HCT116 (cell line): ENCODE measurements at regions not wholly inside any gene's neighbourhood (a gene's known extent, or its start where the extent isn't known, plus 50 kb on each side); places are given as distances from the start of the nearest gene placed in this dataset.

Source experiments
- CEBPB ChIP-seq: IDR thresholded peaks from 2 replicates; pipeline ENCODE4 v1.6.1; 2012; ENCODE audit warnings: low read depth
- EZH2 ChIP-seq: fragments of 200-600 bp; sonication (generic); IDR thresholded peaks from 2 replicates; pipeline ENCODE4 v1.6.1; 2017; ENCODE audit warnings: antibody characterized with exemption, mixed run types
- EZH2phosphoT487 ChIP-seq: fragments of 200-600 bp; IDR thresholded peaks from 2 replicates; pipeline ENCODE4 v1.6.1; 2018; ENCODE audit warnings: antibody characterized with exemption, borderline replicate concordance
- POLR2A ChIP-seq: IDR thresholded peaks from 2 replicates; pipeline ENCODE4 v1.7.0; 2011; ENCODE audit warnings: borderline replicate concordance; ENCODE audit not compliant: insufficient read depth, insufficient read length; ENCODE audit errors: extremely low read depth
- POLR2AphosphoS5 ChIP-seq: IDR thresholded peaks from 2 replicates; pipeline ENCODE4 v1.6.1; 2011; ENCODE audit warnings: mild to moderate bottlenecking, low read depth, low read length, moderate library complexity
- SIN3A ChIP-seq: IDR thresholded peaks from 2 replicates; pipeline ENCODE4 v1.6.1; 2012; ENCODE audit warnings: low read depth
- TF ChIP-seq, protein P1 (sequence below): IDR thresholded peaks from 2 replicates; pipeline ENCODE4 v1.6.1; 2011; ENCODE audit warnings: mild to moderate bottlenecking, low read length, moderate library complexity; ENCODE audit not compliant: insufficient replicate concordance; ENCODE audit errors: extremely low read depth

DNA sequence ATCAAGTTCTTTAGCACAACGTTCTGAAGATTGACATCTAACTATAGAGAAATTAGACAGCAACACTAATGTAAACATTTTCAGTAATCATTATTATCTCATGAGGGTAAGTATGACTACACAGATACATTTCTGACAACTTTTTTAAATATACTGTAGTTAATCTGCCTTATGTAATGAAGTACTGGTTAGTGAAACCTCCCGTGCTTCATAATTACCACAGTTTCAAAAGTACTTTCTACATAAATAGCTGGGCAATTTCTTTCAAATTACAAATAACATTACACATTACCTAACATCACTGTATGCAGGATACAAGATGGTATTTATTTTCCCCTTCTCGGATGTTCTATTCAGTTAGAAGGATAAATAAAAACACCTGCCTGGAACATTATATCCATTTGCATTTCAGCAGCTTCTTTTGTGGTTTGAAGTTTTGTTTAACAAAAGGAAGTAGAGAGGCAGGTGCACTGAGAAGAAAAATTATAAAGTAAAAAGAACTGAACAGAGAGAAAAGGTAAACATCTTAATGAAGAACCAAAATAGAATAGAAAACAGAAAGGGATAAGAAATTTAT is 1241.5 kb upstream of the GBE1 start:
- no peak for TF ChIP-seq CEBPB
- TF ChIP-seq EZH2phosphoT487 = no peak
- TF ChIP-seq POLR2A = no peak
- TF ChIP-seq SIN3A = no peak
- TF ChIP-seq, protein P1, sequence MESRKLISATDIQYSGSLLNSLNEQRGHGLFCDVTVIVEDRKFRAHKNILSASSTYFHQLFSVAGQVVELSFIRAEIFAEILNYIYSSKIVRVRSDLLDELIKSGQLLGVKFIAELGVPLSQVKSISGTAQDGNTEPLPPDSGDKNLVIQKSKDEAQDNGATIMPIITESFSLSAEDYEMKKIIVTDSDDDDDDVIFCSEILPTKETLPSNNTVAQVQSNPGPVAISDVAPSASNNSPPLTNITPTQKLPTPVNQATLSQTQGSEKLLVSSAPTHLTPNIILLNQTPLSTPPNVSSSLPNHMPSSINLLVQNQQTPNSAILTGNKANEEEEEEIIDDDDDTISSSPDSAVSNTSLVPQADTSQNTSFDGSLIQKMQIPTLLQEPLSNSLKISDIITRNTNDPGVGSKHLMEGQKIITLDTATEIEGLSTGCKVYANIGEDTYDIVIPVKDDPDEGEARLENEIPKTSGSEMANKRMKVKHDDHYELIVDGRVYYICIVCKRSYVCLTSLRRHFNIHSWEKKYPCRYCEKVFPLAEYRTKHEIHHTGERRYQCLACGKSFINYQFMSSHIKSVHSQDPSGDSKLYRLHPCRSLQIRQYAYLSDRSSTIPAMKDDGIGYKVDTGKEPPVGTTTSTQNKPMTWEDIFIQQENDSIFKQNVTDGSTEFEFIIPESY = no peak
- no peak for TF ChIP-seq POLR2AphosphoS5
- TF ChIP-seq EZH2 = no peak
